Panc1 (cell line): ENCODE measurements at regions not wholly inside any gene's neighbourhood (a gene's known extent, or its start where the extent isn't known, plus 50 kb on each side); places are given as distances from the start of the nearest gene placed in this dataset.

Source experiments
- POLR2AphosphoS5 ChIP-seq: IDR thresholded peaks from 2 replicates; pipeline ENCODE4 v1.6.1; 2012; ENCODE audit warnings: mild to moderate bottlenecking, low read depth, low read length, moderate library complexity
- SIN3A ChIP-seq: IDR thresholded peaks from 2 replicates; pipeline ENCODE4 v1.6.1; 2012; ENCODE audit warnings: low read depth, mild to moderate bottlenecking, low read length, moderate library complexity, borderline replicate concordance; ENCODE audit not compliant: insufficient read depth
- TCF7L2 ChIP-seq: IDR thresholded peaks from 2 replicates; pipeline ENCODE4 v1.6.1; 2011; ENCODE audit warnings: mild to moderate bottlenecking, low read depth, low read length, inconsistent platforms
- TF ChIP-seq, protein P1 (sequence below): fragments of 450-650 bp; IDR thresholded peaks from 2 replicates; pipeline ENCODE4 v1.5.1; 2017; ENCODE audit warnings: mild to moderate bottlenecking
- TF ChIP-seq, protein P2 (sequence below), 2 experiments: IDR thresholded peaks; 2 replicates each; pipeline ENCODE4 v1.6.1; 2011 to 2012; ENCODE audit warnings: low read depth in 2 of 2, control low read depth in 1 of 2, low read length in 1 of 2, mild to moderate bottlenecking in 1 of 2, moderate library complexity in 1 of 2; ENCODE audit not compliant: insufficient read depth in 1 of 2

DNA sequence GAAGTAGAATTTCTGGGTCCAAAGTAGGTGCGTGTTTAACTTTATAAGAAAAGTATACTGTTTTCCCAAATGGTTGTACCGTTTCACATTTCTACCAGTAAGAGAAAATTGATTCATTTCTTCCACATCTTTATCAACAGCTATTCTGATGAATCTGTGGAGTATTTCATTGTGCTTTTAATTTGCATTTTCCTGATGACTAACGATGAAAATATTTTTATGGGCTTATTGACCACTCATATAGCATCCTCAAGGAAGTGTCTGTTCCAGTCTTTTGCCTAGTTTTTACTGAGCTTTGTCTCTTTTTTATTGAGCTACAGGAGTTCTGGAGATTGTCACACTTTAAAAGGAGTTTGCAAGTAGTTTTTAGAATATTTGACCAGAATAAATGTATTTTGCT is 92.6 kb downstream of the ASB9 start:
- TF ChIP-seq, protein P1, sequence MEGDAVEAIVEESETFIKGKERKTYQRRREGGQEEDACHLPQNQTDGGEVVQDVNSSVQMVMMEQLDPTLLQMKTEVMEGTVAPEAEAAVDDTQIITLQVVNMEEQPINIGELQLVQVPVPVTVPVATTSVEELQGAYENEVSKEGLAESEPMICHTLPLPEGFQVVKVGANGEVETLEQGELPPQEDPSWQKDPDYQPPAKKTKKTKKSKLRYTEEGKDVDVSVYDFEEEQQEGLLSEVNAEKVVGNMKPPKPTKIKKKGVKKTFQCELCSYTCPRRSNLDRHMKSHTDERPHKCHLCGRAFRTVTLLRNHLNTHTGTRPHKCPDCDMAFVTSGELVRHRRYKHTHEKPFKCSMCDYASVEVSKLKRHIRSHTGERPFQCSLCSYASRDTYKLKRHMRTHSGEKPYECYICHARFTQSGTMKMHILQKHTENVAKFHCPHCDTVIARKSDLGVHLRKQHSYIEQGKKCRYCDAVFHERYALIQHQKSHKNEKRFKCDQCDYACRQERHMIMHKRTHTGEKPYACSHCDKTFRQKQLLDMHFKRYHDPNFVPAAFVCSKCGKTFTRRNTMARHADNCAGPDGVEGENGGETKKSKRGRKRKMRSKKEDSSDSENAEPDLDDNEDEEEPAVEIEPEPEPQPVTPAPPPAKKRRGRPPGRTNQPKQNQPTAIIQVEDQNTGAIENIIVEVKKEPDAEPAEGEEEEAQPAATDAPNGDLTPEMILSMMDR: no peak
- no peak for TF ChIP-seq POLR2AphosphoS5
- TF ChIP-seq SIN3A: no peak
- no peak for TF ChIP-seq TCF7L2
- TF ChIP-seq, protein P2, sequence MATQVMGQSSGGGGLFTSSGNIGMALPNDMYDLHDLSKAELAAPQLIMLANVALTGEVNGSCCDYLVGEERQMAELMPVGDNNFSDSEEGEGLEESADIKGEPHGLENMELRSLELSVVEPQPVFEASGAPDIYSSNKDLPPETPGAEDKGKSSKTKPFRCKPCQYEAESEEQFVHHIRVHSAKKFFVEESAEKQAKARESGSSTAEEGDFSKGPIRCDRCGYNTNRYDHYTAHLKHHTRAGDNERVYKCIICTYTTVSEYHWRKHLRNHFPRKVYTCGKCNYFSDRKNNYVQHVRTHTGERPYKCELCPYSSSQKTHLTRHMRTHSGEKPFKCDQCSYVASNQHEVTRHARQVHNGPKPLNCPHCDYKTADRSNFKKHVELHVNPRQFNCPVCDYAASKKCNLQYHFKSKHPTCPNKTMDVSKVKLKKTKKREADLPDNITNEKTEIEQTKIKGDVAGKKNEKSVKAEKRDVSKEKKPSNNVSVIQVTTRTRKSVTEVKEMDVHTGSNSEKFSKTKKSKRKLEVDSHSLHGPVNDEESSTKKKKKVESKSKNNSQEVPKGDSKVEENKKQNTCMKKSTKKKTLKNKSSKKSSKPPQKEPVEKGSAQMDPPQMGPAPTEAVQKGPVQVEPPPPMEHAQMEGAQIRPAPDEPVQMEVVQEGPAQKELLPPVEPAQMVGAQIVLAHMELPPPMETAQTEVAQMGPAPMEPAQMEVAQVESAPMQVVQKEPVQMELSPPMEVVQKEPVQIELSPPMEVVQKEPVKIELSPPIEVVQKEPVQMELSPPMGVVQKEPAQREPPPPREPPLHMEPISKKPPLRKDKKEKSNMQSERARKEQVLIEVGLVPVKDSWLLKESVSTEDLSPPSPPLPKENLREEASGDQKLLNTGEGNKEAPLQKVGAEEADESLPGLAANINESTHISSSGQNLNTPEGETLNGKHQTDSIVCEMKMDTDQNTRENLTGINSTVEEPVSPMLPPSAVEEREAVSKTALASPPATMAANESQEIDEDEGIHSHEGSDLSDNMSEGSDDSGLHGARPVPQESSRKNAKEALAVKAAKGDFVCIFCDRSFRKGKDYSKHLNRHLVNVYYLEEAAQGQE (IDR thresholded peaks at IDR 0.05; ENCODE audit: insufficient read depth in 1 of 2, low read depth in 2 of 2, low read length in 1 of 2): no peak
